Hindlimb muscle (tissue), 1 donor: ENCODE measurements at regions not wholly inside any gene's neighbourhood (a gene's known extent, or its start where the extent isn't known, plus 50 kb on each side); places are given as distances from the start of the nearest gene placed in this dataset.

Experiments
- DNase-seq: peaks from one replicate; pipeline ENCODE4 v3.0.0-alpha.2; 2013

DNA sequence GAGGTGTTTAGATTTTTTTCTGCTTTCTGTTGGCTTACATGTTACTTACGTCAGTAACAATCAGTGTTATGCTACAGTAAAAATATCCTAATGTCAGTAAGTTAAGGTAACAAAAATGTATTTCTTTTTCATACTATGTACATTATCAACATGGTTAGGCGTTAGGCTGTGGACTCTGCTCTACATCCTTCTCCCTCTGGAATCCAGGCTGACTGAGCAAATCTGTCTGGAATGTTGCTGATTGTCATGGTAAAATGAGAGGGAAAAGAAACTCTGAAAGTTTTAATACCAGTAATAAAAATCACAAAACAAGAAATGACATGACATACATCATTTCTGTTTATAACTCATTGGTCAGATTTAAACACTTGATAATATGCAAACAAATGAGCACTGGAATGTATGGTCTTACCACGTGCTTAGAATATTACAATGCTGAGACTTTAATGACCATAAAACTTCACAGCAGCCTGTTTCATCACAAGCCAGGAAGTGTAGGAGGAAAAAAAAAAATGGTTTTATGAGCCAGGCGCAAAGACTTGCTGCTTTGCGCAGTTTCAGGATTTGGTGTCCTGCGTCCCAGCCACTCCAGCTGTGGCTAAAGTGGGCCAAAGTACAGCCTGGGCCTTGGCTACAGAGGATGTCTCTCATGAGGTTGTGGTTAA, 252.4 kb downstream of the FSIP2 start:
- no peak for DNase-seq

DNA sequence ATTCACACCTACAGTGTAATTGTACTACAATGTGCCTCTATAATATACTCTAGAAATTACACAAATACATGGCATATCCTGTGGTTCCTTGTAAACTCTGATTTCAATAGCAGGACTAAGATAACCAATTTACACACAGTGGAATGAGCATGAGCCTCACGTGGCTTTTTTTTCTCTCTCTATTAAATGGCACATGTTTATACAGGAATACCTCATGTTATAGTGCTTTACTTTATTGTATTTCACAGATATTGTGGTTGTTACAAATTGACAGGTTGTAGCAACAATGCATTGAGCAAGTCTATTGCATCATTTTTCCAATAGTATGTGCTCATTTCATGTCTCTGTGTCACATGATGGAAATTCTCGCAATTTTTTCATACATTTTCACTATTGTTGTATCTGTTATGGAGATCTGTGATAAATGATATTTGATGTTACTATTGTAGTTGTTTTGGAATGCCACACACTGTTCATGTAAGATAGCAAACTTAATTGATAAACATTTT, 260.0 kb downstream of the FSIP2 start:
- DNase-seq, result no peak

DNA sequence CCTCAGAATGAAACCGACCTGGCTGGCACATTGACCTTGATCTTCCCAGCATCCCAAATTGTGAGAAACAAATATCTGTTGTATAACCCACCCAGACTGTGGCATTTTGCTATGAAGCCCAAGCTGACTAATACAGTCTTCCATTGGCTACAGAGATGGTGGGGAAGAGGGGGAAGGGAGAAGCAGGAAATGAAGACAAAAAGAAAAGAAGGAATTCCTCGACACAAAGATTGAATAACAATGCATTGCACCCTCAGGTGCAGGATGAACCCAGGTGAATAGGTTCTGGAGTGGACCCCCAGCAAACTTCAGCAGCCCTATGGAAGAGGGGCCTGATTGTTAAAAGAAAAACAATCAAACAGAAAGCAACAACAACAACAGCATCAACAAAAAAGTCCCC, 270.7 kb downstream of the FSIP2 start:
- DNase-seq, result no peak

DNA sequence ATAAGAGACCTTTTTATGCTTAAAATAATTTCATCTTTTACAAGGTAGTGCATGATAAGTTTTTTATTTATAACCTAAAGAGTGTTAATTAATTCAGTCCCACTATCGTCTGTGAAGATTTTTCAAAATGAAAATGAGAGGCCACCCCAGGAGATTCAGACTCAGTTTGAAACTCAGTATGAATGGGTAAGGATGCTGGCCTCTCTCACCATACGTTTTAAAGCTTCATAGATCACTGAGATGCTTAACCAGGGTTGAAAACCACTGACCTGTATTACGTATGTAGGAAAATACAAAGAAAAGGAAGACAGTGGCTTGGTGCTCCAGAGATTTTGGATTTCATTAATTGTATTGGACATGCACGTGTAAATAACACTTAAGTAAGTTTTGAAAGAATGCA, 278.7 kb downstream of the FSIP2 start:
- DNase-seq, result no peak

DNA sequence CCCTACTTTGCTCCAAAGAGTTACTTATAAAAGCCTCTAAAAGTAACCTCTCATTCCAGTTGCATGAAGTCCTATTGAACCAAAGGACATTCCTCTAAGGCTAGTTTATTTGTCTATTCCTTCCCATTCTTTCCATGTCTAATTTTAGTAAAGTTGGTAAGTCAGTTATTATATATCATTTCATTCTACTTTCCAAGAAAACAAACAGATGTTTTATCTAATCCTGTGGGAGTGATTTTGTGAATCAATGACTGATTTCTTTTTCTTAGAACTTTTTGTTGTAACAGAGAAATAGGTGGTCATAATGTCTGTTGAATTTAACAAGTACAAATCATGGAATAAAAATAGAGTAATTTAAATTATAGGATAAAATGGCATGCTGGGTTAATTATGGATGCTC, 286.3 kb downstream of the FSIP2 start:
- no peak for DNase-seq

DNA sequence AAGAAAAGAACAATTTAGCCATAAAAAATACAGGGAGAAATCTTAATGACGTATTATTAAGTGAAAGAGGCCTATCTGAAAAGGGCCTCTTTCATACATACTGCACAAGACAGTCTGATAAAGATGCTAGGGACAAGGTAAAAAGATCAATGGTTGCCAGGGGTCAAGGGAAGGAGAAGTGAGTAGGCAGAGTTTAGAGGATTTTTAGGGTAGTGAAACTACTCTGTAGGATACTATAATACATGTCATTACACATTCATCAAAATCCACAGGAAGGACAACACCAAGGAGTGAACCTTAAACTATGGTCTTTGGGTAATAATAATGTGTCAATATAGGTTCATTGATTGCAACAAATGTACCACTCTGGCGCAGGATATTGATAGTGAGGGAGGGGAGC, 289.3 kb downstream of the FSIP2 start:
- DNase-seq, result no peak

DNA sequence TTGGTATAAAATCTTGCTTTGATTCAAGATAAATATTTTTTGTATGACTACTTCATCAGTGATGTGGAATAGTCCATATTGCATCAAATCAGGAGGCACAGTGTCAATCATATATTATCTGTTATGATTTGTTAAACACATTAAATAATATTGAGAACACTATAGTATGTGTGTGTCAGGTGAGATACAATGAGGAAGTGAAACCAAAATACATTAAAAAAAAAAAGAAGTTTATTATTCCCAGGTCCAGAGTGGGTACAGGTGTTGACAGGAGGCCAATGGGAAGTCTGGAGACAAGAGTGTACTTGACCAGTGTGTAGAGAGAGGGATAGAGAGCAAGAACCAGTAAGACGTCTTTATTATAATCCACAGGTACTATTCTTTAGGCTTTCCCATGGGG, 292.6 kb downstream of the FSIP2 start:
- no peak for DNase-seq

DNA sequence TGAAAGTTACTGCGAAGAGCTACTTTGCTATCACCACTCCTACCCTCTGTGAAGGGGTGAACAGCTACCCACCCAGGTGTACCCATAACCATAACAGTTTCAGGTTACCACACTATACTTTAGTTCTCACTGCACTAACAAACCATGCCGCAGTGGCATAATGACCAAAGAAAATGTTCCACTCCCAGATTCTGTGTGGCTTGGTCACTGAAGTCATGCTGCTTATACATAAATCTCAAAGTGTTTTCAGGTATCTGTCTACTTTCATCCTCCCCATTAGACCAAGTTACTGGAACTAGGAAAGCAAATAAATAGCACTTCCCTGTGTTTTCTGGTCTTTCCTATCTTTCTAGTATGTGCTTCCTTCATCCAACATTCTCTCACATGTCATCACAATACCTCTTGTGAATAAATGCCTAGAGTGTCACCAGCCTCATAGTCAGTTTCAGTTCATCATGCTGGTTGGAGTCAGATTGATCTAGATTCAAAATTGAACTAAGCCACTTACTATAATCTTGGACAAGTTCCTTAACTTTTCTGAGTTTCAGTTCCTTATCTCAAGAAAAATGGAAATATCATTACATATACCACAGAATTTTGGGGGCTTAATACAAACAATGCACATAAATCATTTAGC, 293.6 kb downstream of the FSIP2 start:
- DNase-seq, result no peak

DNA sequence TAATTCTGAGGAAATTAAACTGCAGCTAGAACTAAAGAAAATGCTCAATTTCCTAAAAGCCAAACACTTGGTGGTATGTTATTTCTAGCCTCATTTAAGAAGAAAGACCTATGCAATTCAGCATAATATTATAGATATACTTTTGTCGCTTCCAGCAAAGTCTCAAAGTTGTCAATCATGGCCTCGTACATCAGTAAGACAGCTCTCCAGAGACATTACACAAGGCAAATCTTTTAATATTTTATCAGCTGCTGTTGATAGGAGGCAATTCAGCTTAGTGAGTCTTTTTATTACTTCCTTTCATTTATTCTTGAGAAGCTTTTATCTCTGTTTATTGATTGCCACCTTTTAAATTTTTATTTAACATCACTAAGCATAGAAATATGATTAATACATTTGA, 294.3 kb downstream of the FSIP2 start:
- DNase-seq, result no peak

DNA sequence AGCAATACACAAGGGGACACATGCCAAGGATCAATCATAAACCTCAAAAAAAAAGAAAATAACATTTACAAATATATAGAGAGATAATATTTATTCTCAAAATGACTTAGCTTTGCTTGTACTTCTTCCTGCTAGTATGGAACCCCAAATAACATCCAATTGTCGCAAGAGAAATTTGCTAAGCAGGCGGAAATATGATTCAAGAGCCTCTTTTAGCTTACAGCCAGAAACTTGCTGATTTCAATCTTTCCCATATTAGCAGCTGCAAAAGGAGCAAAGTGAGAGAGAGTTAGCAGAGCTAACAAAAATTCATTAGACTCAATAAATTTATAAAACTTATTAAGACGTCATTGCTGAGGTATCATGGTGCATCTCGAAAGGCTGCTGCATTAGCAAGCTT, 294.9 kb downstream of the FSIP2 start:
- no peak for DNase-seq

DNA sequence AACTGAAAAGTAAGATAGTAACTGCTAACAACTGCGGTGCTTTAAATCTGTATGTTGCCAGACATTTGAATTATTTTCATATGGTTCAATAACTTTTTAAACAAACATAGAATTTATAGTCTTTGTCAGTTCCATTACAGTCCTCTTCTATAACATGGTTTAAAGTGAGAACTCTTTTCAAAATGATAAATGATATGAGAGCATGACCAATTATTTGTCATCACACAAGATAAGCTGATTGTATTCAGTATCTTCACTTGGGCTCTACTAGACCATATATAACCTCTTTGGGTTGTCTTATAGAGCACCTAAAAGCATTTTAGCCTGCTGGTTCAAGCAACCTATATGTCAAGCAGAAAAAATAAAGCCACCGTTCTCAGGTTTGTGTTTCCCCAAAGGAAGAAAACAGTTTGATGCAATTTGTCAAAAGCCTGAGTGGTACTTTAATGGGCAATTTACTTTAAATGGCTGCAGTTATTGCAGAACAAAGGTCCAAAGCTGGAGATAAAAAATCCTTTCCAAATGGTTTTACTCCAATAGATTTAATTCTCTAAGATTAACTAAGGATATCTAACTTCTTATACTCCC, 298.4 kb downstream of the FSIP2 start:
- DNase-seq, result no peak

DNA sequence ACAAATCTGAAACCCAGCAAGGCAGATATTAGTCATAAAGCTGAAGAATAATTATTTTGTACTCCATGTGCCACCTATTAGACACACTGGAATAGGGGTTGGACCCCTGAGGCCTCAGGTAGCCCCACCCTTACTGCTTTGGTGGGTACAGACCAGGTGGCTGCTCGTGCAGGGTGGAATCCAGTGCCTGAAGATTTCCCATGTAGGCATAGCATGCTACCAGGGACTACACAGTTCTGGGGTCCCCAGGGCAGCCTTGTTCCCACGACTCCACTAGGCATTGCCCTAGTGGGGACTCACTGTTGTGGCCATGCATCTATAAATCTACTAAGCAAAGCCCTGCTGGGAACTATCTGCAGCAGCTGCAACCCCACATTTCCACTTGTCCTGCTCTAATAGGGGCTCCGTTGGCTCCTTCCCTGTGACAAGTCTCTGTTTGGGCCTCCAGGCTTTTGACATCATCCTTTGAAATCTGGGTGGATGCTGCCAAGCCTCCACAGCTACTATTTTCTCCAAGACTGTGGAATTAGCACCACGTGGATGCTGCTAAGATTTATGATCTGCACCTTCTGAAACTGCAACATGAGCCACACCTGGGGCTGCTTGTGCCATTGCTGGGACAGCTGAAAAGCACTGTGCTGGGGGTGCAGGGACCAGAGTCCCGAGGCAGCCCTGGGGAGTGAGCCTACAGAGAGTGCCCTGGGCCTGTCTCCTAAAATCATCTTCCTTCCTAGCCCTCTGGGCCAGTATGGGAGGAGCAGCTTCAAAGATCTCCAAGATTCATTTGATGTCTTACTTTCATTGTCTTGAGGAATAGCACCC, 303.8 kb downstream of the FSIP2 start:
- no peak for DNase-seq

DNA sequence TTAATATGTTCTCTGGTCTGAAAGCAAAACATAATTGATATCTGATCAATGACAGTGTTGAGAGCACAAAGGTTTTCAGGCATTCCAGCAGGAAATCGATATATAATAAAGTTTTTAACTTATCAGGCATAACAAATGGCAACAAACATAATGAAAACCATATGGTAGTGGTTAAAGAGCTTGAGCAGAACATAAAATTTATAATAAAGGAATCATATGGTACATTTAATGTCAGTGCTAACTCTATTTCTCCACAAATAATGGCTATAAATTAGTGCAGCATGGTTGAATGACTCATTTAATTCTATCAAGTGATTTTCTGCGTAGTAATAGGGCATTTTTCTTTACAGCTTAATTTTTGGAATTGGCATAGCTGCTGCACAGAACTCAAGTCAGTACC, 306.2 kb downstream of the FSIP2 start:
- no peak for DNase-seq

DNA sequence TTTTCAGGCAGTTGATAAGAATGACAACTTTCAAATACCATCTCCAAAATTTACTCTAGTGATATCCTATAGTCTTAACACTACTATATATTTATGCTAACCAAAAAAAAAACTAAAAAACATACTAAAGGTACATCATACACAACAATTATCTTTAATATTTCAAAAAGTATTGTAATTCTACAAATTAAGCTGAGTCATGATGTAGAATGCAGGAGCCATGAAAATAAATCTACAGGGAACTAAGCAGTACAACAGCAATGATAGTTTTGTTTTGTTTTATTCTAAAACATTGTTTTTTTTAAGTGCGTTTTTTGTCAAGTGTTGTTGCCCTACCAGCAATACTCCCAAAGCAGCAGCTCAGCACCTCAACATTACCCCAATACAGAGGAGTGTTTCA, 314.3 kb downstream of the FSIP2 start:
- no peak for DNase-seq

DNA sequence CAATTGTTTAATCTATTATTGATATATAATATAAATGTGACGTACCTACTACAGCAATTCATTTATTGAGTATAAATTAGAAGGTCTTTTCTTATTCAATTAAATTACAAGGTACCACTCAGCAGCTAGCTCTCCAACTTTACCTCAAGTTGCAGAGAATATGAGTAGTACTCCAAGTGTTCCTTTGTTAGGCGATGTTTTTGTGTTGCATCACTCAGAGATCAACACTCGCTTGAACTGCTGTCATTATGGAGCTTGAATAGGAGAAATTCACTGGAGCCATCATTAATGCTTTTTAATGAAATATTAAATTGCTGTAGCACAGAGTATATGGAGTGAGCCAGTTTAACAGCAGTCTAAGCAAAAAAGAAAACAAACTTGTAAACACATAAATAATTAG, 320.0 kb downstream of the FSIP2 start:
- DNase-seq, result no peak

DNA sequence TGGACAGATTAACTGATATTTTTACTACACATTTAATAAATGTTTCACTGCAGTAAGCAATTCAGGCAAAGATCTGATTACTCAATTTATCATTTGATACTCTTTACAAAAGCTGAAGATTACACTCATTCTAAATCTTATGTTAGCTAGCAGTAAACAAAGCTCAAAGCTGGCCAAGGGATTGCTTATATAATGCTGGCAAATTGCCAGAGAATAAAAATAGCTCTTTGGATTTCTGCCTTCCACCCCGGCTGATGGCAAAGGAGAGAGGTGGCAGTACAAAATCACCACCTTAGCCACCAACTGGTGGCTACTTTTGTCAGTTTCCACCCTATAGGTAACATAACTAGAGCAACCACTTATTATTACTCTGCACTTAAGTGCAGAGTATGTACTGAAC, 320.5 kb downstream of the FSIP2 start:
- peak; percentile 15 for DNase-seq

DNA sequence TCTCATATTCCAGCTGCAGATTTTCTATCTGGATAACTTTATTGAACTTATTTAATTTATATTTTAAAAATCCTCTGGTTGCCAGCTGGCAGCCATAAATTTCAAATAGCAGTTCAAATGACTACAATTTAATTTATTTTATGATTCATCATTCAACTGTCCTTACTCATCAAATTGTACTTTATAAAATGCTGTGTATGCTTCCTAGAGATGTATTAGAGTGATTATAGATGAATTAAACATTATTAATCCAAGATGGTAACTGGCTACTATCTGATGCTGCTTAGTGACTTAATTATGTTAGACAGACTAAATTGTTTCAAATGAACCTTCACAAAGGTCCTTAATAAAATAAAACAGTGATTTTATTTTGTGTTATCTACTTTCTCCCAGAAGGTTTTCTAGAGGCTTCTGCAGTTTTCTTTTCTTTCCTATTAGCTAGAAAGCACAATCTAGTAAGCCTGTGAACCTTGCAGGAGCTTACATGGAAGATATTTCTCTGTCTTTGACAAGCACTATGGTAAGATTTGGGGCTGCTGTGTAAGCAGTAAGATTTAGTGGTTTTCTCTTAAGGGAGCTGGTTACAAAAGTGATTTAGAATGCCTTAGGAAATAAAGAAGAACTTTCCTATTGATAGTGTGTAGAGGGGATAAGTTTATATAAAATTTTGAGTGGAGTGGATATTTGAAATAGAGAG, 322.3 kb downstream of the FSIP2 start:
- DNase-seq, result no peak

DNA sequence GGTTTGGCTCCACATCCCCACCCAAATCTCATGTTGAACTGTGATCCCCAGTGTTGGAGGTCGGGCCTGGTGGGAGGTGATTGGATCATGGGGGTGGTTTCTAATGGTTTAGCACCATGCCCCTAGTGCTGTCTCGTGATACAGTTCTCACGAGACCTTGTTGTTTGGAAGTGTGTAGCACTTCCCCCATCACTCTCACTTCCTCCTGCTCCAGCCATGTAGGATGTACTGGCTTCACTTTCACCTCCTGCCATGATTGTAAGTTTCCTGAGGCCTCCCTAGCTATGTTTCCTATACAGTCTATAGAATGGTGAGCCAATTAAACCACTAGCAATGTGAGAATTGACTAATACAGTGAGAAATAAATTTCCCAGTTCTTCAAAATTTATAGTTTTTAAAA, 325.9 kb downstream of the FSIP2 start:
- no peak for DNase-seq

DNA sequence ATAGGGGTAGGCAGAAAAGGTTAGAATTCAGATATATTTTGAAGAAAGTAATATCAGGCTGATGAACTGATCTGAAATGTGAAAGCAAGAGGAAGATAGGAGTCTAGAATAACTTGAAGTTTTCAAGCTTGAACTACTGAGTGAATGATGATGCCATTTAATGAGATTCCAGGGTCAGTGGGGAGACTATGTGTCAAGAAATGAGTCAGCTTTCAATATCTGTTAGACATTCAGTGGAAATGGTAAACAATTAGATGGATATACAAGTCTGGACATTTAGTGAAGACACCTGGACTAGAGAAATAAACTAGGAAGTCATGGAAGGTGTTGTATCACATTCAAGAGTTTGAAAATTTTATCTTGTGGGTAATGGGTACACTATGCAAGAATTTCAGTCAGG, 326.9 kb downstream of the FSIP2 start:
- DNase-seq, result no peak

DNA sequence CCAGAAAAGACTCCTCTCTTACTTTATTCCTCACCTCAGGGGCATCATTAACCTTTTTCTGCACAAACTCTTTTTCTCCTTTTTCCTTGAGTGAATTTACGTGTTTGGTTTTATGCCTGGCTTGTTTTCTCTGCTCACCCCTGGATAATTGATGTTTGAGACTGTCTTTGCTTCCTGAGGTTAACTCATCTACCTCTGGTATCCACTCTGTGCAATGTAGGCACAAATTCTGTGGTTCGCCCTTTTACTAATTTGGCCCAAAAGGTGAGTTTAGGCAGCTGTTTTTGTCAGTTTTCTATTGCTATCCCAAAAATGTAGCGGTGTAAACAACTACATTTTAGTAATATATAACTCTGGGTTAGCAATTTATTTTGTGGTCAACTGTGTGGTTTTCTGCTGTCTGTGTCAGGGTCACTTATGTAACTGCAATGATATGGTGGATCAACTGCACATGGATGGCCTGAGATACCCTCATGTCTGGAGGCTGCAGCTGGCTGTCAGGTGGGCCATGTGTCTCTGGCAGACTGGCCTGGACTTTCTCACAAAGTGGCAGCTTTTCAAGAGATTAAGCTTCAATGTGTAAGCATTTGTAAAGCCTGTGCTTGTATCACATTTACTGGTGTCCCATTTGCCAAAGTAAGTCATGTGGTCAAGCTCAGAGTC, 329.7 kb downstream of the FSIP2 start:
- DNase-seq, result no peak

DNA sequence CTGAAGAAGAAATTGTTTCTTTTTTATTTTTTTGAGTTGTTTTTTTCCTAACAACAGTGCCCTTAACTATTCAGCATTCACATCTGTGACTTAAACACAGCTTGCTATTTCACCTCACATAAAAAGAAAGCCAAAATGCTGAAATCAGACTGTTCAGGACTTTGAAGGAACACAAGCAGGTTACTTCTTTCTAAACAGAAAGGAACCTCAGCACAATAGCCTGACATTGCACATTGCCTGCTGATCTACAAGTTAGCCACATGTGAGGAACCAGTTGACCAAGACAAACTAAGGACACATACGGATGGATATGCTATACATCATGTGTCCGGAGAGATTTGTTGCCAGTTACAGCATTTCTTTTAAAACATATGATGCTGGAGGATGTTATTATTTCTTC, 331.1 kb downstream of the FSIP2 start:
- DNase-seq, result no peak

DNA sequence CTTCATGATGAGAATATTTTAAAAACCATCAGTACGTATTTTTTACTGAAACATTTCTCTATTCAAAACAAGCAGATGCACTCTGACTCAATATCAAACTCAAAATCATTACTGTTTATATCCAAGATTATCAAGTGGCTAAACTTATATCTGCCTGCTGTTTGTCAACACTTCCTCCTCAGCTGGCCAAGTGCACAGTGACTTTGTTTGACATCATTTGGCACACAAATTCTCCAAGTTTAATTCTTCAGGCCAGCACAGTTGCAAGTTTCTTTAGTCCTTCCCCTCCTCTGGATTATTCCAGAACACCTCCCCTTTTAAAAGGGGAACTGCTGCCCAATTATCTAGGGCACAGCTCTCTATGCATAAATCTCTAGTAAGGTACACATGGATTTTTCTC, 346.6 kb downstream of the FSIP2 start:
- no peak for DNase-seq
